ENCODE measurements at regions not wholly inside any gene's neighbourhood (a gene's known extent, or its start where the extent isn't known, plus 50 kb on each side); places are given as distances from the start of the nearest gene placed in this dataset.

DNA sequence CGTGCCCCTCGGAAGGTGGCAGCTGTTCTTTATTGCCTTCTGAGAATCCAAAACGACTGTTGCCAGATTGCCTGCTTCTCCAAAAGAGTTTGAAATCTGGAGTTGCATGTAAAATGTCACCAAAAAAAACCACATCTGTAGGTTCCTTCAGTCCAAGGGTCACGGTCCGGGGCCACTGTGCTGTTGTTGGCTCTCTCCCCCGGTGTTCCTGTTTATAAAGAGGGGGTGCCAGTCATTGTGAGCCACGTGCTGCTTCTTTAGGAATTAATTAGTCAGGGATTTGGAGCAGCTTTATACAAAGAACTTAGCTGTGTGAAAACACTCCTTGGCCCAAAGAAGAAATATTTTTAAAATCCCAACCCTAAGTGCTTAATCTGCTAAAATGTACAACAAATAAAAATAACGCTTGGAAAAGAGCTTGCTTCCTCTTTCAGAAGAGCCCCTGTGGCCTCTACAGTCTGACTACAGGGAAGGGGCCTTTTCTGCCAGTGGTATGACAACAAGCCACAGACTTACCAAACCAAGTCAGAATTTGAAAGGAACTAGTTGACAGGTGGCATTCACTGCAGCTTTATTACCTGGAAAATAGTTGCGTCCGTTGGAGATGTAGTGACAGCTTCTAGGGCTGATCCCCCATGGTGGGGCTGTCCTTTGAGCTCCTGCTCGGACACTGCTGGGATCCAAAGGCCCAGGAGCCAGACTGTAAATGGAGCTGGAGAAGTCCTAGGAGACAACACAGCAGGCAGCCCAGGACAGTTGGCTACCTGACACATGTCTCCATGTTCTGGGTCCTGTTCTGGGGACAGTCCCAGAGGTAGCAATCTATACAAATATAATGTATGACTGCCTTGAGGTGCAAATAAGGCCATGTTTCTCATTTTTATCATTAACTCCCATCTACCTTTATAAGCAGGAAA is 84.5 kb upstream of the SLC1A4 start:
- no peak overlapping the region for H3K4me3 ChIP-seq
- H3K27ac ChIP-seq: no peak overlapping the region
- H3K4me1 ChIP-seq (ENCODE audit: insufficient read depth): peaks cover 2% of the 10 kb centered on the region
- intact Hi-C loops (cut with DNase I): no loop called here
- TF ChIP-seq, protein P1, sequence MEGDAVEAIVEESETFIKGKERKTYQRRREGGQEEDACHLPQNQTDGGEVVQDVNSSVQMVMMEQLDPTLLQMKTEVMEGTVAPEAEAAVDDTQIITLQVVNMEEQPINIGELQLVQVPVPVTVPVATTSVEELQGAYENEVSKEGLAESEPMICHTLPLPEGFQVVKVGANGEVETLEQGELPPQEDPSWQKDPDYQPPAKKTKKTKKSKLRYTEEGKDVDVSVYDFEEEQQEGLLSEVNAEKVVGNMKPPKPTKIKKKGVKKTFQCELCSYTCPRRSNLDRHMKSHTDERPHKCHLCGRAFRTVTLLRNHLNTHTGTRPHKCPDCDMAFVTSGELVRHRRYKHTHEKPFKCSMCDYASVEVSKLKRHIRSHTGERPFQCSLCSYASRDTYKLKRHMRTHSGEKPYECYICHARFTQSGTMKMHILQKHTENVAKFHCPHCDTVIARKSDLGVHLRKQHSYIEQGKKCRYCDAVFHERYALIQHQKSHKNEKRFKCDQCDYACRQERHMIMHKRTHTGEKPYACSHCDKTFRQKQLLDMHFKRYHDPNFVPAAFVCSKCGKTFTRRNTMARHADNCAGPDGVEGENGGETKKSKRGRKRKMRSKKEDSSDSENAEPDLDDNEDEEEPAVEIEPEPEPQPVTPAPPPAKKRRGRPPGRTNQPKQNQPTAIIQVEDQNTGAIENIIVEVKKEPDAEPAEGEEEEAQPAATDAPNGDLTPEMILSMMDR (IDR thresholded peaks at IDR 0.05): no peak
- no peak for TF ChIP-seq POLR2A (IDR thresholded peaks at IDR 0.05)
- TF ChIP-seq EP300 (IDR thresholded peaks at IDR 0.05): no peak
- H3K36me3 ChIP-seq: no peaks in the 10 kb centered on the region
- no peak for DNase-seq
- H3K27me3 ChIP-seq: no peaks in the 10 kb centered on the region
- WGBS, 3 donors: 23 to 25% (median 25%) methylated on average over 11 of the region's 11 CpGs
- H3K9me3 ChIP-seq: no peaks in the 10 kb centered on the region

DNA sequence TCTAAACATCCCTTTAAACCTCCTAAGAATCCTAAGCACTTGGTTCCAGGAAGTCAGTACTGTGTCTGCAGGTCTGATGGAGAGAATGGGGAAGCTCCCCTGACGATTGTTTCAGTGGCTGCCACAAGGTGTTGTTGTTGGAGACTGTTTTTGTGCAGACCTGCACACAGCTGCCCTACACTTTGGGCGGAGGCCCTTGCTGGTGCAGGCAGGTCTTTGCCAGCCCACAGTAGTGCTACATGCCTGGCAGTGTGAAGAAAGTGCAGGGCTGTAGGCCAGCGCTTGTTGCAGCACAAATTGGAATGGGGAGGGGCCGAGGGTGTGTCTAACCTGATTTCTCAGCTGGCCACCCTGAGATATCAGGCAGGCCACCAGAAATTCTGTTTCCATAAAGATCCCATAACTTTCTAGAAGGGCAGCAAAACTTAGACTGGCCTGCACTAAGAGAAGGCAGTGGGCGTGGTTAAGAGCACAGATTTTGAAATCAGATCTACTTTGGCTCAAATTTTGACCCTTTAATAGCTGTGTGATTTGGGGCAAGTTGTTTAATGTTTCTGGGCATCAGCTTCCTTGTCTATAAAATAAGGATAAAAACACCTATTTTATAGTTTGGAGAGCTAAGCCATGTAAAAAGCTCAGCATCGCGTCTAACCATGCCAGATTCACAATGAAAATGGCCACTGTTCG is 83.7 kb upstream of the SLC1A4 start:
- H3K27ac ChIP-seq: no peak overlapping the region
- DNase-seq: no peak
- H3K36me3 ChIP-seq: no peaks in the 10 kb centered on the region
- intact Hi-C loops (cut with DNase I): no loop called here
- WGBS, 3 donors: 81 to 83% (median 83%) methylated on average over 8 of the region's 8 CpGs
- no peaks in the 10 kb centered on the region for H3K9me3 ChIP-seq
- H3K27me3 ChIP-seq: no peaks in the 10 kb centered on the region
- no peak overlapping the region for H3K4me3 ChIP-seq
- H3K4me1 ChIP-seq (ENCODE audit: insufficient read depth): peaks cover 2% of the 10 kb centered on the region
- TF ChIP-seq, protein P1 (IDR thresholded peaks at IDR 0.05): no peak
- TF ChIP-seq POLR2A (IDR thresholded peaks at IDR 0.05) (no peak), EP300 (IDR thresholded peaks at IDR 0.05) (no peak)

DNA sequence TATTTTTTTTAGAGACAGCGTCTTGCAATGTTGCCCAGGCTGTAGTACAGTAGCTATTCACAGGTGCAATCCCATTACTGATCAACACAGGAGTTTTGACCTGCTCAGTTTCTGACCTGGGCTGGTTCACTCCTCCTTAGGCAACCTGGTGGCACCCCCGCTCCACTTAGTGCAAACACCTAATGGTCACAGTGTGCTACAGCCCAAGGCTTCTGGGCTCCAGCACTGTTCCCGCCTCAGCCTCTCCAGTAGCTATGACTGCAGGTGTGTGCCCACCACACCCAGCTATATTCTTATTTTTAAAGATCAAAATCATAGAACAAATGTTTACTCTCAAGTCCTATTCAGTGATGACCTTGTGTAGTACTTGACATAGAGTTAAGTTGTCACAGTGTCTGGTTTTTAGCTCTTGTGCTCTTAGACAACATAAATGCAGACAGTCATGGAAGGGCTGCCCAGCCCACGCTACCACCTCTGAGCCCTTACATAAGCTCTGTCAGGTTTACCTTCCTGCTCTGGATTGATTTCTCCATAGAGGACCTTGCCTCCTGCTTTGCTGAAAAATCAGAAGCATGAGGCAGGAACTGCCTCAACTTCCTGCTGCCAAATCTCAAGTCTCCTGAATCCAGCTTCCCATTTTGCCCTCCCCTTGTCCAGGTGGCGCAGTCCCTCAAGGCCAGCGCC is 82.2 kb upstream of the SLC1A4 start:
- no peak for DNase-seq
- 92 to 93% (median 92%) methylated on average over 6 of the region's 6 CpGs for WGBS, 3 donors
- intact Hi-C loops (cut with DNase I): no loop called here
- Histone ChIP-seq H3K27ac (no peak overlapping the region), H3K27me3 (no peaks in the 10 kb centered on the region), H3K4me3 (no peak overlapping the region), H3K4me1 (ENCODE audit: insufficient read depth) (peaks cover 2% of the 10 kb centered on the region), H3K36me3 (no peaks in the 10 kb centered on the region), H3K9me3 (no peaks in the 10 kb centered on the region)
- TF ChIP-seq, protein P1 (IDR thresholded peaks at IDR 0.05): no peak
- TF ChIP-seq POLR2A (IDR thresholded peaks at IDR 0.05) (no peak), EP300 (IDR thresholded peaks at IDR 0.05) (no peak)

DNA sequence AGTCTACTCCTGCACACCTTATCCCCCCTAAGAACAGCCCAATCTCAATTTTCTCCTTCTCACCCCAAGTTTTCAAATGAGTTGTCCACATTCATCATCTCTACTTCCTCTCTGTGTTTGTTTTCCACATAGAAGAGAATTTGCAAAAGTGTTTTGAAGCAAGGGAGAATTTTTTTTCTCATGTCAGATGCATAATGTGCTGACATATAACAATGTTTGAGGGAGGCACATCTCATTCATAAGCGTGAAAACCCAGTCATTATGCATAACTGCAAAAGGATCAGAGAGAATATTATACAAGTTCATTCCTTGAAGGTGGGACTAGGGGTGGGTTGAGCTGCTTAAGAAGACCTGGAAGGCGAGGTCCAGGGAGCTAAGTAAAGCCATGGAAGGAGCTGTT is 80.8 kb upstream of the SLC1A4 start:
- Histone ChIP-seq H3K27ac (no peak overlapping the region), H3K9me3 (no peaks in the 10 kb centered on the region), H3K4me1 (ENCODE audit: insufficient read depth) (peaks cover 2% of the 10 kb centered on the region), H3K4me3 (no peak overlapping the region), H3K27me3 (no peaks in the 10 kb centered on the region), H3K36me3 (no peaks in the 10 kb centered on the region)
- DNase-seq: no peak
- TF ChIP-seq, protein P1 (IDR thresholded peaks at IDR 0.05): no peak
- TF ChIP-seq EP300 (IDR thresholded peaks at IDR 0.05): no peak
- no peak for TF ChIP-seq POLR2A (IDR thresholded peaks at IDR 0.05)
- intact Hi-C loops (cut with DNase I): no loop called here
- WGBS, 3 donors: 89 to 90% (median 90%) methylated on average over 2 of the region's 2 CpGs
